ENCODE measurements at regions not wholly inside any gene's neighbourhood (a gene's known extent, or its start where the extent isn't known, plus 50 kb on each side); places are given as distances from the start of the nearest gene placed in this dataset.

DNA sequence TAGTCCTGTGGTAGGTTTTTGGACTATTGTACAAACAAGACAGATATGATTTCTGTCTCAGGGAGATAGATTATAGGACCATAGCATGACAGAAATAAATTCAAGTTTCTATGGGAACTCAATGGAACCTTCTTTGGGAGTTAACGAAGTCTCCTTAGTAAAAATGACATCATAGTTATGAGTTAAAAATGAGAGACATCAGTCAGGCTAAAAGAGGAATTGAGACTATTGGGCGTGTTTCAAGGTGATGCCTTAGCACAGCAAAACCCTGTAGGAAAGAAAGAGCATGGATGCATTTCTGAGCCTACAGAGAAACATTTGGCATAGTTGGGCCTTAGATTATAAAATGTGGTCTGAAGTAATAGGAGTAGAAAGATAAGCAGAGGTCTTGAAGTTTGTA lies 1909.1 kb upstream of the PCDH7 start (continued):
- TF ChIP-seq, protein P1, sequence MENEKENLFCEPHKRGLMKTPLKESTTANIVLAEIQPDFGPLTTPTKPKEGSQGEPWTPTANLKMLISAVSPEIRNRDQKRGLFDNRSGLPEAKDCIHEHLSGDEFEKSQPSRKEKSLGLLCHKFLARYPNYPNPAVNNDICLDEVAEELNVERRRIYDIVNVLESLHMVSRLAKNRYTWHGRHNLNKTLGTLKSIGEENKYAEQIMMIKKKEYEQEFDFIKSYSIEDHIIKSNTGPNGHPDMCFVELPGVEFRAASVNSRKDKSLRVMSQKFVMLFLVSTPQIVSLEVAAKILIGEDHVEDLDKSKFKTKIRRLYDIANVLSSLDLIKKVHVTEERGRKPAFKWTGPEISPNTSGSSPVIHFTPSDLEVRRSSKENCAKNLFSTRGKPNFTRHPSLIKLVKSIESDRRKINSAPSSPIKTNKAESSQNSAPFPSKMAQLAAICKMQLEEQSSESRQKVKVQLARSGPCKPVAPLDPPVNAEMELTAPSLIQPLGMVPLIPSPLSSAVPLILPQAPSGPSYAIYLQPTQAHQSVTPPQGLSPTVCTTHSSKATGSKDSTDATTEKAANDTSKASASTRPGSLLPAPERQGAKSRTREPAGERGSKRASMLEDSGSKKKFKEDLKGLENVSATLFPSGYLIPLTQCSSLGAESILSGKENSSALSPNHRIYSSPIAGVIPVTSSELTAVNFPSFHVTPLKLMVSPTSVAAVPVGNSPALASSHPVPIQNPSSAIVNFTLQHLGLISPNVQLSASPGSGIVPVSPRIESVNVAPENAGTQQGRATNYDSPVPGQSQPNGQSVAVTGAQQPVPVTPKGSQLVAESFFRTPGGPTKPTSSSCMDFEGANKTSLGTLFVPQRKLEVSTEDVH (IDR thresholded peaks at IDR 0.05; ENCODE audit: low read depth, partially characterized antibody) = no peak

DNA sequence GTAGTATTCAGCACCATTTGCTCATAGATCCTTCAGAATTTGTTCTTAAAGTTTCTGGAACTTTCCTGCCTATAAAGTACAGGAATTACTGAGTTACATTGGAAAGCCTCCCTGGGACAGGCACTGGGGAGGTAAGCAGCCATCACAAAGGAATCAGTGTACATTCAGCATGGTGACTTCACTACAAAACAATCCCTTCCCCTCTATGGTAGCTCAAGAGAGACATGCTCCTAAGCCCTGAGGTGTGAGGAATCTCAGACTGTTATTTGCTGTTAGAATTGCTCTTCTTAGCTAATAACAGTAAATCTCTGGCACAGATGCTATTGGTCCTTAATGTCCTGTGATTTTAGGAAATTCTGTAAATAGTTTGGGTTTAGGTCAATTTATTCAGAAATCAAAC lies 1898.0 kb upstream of the PCDH7 start:
- CTCF ChIA-PET = no interaction called here
- Histone ChIP-seq H3K36me3 (ENCODE audit: control insufficient read depth in 2 of 2, insufficient read depth in 2 of 2, low read length in 1 of 2) (no peaks in the 10 kb centered on the region), H3K79me2 (ENCODE audit: control insufficient read depth, insufficient read depth, low read length) (no peaks in the 10 kb centered on the region)

More for the DNA sequence above, 1898.0 kb upstream of the PCDH7 start:
- POLR2A ChIA-PET = no interaction called here
- in situ Hi-C loops (cut with MboI) = no loop called here
- no peaks in the 10 kb centered on the region for H3K27me3 ChIP-seq (replicated peaks in 1 of 2; ENCODE audit: control insufficient read depth in 2 of 2, insufficient read depth in 2 of 2, low read length in 1 of 2)
- H3K4me3 ChIP-seq = no peak overlapping the region
- BruUV-seq (replicated peaks) = no TSS peak
- H3K4me2 ChIP-seq (ENCODE audit: control insufficient read depth, insufficient read depth) = no peak overlapping the region
- no peak overlapping the region for H2AFZ ChIP-seq (ENCODE audit: control insufficient read depth, low read depth, low read length)
- H3K9me3 ChIP-seq (replicated peaks; ENCODE audit: control insufficient read depth, insufficient read depth, low read length) = no peaks in the 10 kb centered on the region
- RAD21 ChIA-PET (ENCODE audit: unreplicated experiment) = no interaction called here
- no peaks in the 10 kb centered on the region for H4K20me1 ChIP-seq (ENCODE audit: control insufficient read depth, insufficient read depth)
- no peak overlapping the region for H3K27ac ChIP-seq (ENCODE audit: control insufficient read depth, insufficient read depth)
- no peaks in the 10 kb centered on the region for H3K4me1 ChIP-seq (ENCODE audit: control insufficient read depth, insufficient read depth, low read length)
- H3K9ac ChIP-seq (ENCODE audit: control insufficient read depth, insufficient read depth, low read length) = no peak overlapping the region
- SMC1A ChIA-PET (ENCODE audit: uncharacterized antibody, unreplicated experiment) = no interaction called here
- DNase-seq (ENCODE audit: low read depth, low spot score) (no peak), FAIRE-seq (no peak), ATAC-seq (no peak)
- TF ChIP-seq SIN3A (IDR thresholded peaks at IDR 0.05; ENCODE audit: low read depth, low read length) = no peak
- no peak for TF ChIP-seq CREM (IDR thresholded peaks at IDR 0.05; ENCODE audit: low read depth)
- no peak for TF ChIP-seq HDAC6 (IDR thresholded peaks at IDR 0.05; ENCODE audit: unreplicated experiment)
- TF ChIP-seq, protein P2, sequence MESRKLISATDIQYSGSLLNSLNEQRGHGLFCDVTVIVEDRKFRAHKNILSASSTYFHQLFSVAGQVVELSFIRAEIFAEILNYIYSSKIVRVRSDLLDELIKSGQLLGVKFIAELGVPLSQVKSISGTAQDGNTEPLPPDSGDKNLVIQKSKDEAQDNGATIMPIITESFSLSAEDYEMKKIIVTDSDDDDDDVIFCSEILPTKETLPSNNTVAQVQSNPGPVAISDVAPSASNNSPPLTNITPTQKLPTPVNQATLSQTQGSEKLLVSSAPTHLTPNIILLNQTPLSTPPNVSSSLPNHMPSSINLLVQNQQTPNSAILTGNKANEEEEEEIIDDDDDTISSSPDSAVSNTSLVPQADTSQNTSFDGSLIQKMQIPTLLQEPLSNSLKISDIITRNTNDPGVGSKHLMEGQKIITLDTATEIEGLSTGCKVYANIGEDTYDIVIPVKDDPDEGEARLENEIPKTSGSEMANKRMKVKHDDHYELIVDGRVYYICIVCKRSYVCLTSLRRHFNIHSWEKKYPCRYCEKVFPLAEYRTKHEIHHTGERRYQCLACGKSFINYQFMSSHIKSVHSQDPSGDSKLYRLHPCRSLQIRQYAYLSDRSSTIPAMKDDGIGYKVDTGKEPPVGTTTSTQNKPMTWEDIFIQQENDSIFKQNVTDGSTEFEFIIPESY (IDR thresholded peaks at IDR 0.05) = no peak
- TF ChIP-seq YBX1 (IDR thresholded peaks at IDR 0.05) = no peak
- TF ChIP-seq, protein P3, sequence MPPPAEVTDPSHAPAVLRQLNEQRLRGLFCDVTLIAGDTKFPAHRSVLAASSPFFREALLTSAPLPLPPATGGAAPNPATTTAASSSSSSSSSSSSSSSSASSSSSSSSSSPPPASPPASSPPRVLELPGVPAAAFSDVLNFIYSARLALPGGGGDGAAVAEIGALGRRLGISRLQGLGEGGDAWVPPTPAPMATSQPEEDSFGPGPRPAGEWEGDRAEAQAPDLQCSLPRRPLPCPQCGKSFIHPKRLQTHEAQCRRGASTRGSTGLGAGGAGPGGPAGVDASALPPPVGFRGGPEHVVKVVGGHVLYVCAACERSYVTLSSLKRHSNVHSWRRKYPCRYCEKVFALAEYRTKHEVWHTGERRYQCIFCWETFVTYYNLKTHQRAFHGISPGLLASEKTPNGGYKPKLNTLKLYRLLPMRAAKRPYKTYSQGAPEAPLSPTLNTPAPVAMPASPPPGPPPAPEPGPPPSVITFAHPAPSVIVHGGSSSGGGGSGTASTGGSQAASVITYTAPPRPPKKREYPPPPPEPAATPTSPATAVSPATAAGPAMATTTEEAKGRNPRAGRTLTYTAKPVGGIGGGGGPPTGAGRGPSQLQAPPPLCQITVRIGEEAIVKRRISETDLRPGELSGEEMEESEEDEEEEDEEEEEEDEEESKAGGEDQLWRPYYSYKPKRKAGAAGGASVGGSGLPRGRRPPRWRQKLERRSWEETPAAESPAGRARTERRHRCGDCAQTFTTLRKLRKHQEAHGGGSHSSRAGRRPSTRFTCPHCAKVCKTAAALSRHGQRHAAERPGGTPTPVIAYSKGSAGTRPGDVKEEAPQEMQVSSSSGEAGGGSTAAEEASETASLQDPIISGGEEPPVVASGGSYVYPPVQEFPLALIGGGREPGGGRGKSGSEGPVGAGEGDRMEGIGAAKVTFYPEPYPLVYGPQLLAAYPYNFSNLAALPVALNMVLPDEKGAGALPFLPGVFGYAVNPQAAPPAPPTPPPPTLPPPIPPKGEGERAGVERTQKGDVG (CRISPR knock-in tag; IDR thresholded peaks at IDR 0.05) = no peak
- no peak for TF ChIP-seq SP1 (IDR thresholded peaks at IDR 0.05; ENCODE audit: low read depth, low read length)
- TF ChIP-seq KAT2A (conservative IDR thresholded peaks at IDR 0.05; ENCODE audit: control insufficient read depth, low read depth, low read length) = no peak
- no peak for TF ChIP-seq YY1 (IDR thresholded peaks at IDR 0.05; ENCODE audit: low read depth, low read length)
- no peak for TF ChIP-seq BHLHE40 (IDR thresholded peaks at IDR 0.05; ENCODE audit: borderline replicate concordance in 1 of 2, low read depth in 2 of 2, low read length in 1 of 2)
- no peak for TF ChIP-seq SREBF1 (IDR thresholded peaks at IDR 0.05; ENCODE audit: low read length)
- no peak for TF ChIP-seq PML (IDR thresholded peaks at IDR 0.05; ENCODE audit: low read length)
- TF ChIP-seq, protein P4, sequence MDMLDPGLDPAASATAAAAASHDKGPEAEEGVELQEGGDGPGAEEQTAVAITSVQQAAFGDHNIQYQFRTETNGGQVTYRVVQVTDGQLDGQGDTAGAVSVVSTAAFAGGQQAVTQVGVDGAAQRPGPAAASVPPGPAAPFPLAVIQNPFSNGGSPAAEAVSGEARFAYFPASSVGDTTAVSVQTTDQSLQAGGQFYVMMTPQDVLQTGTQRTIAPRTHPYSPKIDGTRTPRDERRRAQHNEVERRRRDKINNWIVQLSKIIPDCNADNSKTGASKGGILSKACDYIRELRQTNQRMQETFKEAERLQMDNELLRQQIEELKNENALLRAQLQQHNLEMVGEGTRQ (IDR thresholded peaks at IDR 0.05; ENCODE audit: borderline replicate concordance, low read depth, low read length) = no peak
- no peak for TF ChIP-seq HDGF (IDR thresholded peaks at IDR 0.05)
- TF ChIP-seq SMARCA5 (IDR thresholded peaks at IDR 0.05) = no peak
- no peak for TF ChIP-seq IKZF1 (conservative IDR thresholded peaks at IDR 0.05)
- no peak for TF ChIP-seq SUZ12 (IDR thresholded peaks at IDR 0.05; ENCODE audit: unreplicated experiment)
- intact Hi-C loops (cut with micrococcal nuclease; ENCODE audit: unreplicated experiment) = no loop called here

All from GM12878 (cell line).